WERI-Rb-1 (cell line): ENCODE measurements at regions not wholly inside any gene's neighbourhood (a gene's known extent, or its start where the extent isn't known, plus 50 kb on each side); places are given as distances from the start of the nearest gene placed in this dataset.

ENCODE experiments used
- DNase-seq: peaks from one replicate; pipeline ENCODE4 v3.0.0-alpha.2; 2020
- H3K27ac ChIP-seq: fragments of 250-450 bp; sonication (Bioruptor Pico); 2 replicates; pipeline ENCODE4 v1.5.1; 2020; ENCODE audit warnings: mild to moderate bottlenecking, moderate library complexity
- H3K27me3 ChIP-seq: fragments of 250-450 bp; sonication (Bioruptor Pico); 2 replicates; pipeline ENCODE4 v1.5.1; 2021; ENCODE audit warnings: mild to moderate bottlenecking, low read depth, moderate library complexity; ENCODE audit not compliant: insufficient read depth, severe bottlenecking
- H3K36me3 ChIP-seq: fragments of 250-450 bp; sonication (Bioruptor Pico); 2 replicates; pipeline ENCODE4 v1.5.1; 2020; ENCODE audit warnings: mild to moderate bottlenecking, moderate library complexity
- H3K4me3 ChIP-seq: 2 replicates; pipeline ENCODE4 v1.5.1; 2011; ENCODE audit warnings: low read depth, mild to moderate bottlenecking, control low read depth, low read length
- H3K9me3 ChIP-seq: fragments of 250-450 bp; sonication (Bioruptor Pico); 2 replicates; pipeline ENCODE4 v1.5.1; 2021; ENCODE audit warnings: mild to moderate bottlenecking, moderate library complexity; ENCODE audit not compliant: severe bottlenecking
- CTCF ChIP-seq: IDR thresholded peaks from 2 replicates; pipeline ENCODE4 v1.5.1; 2011; ENCODE audit warnings: low read depth, mild to moderate bottlenecking, control low read depth, inconsistent platforms, low read length

GRCh38 chr20:39399463-39399862 is 437.3 kb downstream of the DHX35 start:
- H3K36me3 ChIP-seq, result no peaks in the 10 kb centered on the region
- peaks cover 45% of the 10 kb centered on the region for H3K27me3 ChIP-seq
- TF ChIP-seq CTCF, result no peak
- no peaks in the 10 kb centered on the region for H3K9me3 ChIP-seq
- no peak overlapping the region for H3K27ac ChIP-seq
- DNase-seq, result no peak
- no peak overlapping the region for H3K4me3 ChIP-seq

- no peaks in the 10 kb centered on the region for H3K9me3 ChIP-seq
- TF ChIP-seq CTCF, result no peak
- H3K27ac ChIP-seq, result no peak overlapping the region
- H3K36me3 ChIP-seq, result no peaks in the 10 kb centered on the region
- peaks cover 45% of the 10 kb centered on the region for H3K27me3 ChIP-seq
- H3K4me3 ChIP-seq, result no peak overlapping the region
- no peak for DNase-seq
Measured at GRCh38 chr20:39398656-39399055, 436.5 kb downstream of the DHX35 start.

- no peak for DNase-seq
- Histone ChIP-seq H3K27ac (no peak overlapping the region), H3K9me3 (no peaks in the 10 kb centered on the region), H3K4me3 (no peak overlapping the region), H3K27me3 (peaks cover 44% of the 10 kb centered on the region), H3K36me3 (no peaks in the 10 kb centered on the region)
- TF ChIP-seq CTCF, result no peak
Measured at GRCh38 chr20:39397646-39398045, 435.5 kb downstream of the DHX35 start.

- H3K27ac ChIP-seq, result no peak overlapping the region
- no peak overlapping the region for H3K4me3 ChIP-seq
- peaks cover 42% of the 10 kb centered on the region for H3K27me3 ChIP-seq
- no peaks in the 10 kb centered on the region for H3K9me3 ChIP-seq
- TF ChIP-seq CTCF, result no peak
- H3K36me3 ChIP-seq, result no peaks in the 10 kb centered on the region
- no peak for DNase-seq
Measured at GRCh38 chr20:39395478-39396291, 433.5 kb downstream of the DHX35 start.

GRCh38 chr20:39394461-39394860 is 432.3 kb downstream of the DHX35 start:
- no peak for DNase-seq
- no peak overlapping the region for H3K4me3 ChIP-seq
- H3K9me3 ChIP-seq, result no peaks in the 10 kb centered on the region
- no peaks in the 10 kb centered on the region for H3K36me3 ChIP-seq
- TF ChIP-seq CTCF, result no peak
- H3K27ac ChIP-seq, result no peak overlapping the region
- peaks cover 40% of the 10 kb centered on the region for H3K27me3 ChIP-seq

GRCh38 chr20:39390186-39390585 is 428.0 kb downstream of the DHX35 start:
- Histone ChIP-seq H3K9me3 (no peaks in the 10 kb centered on the region), H3K36me3 (no peaks in the 10 kb centered on the region), H3K27me3 (peaks cover 40% of the 10 kb centered on the region), H3K4me3 (no peak overlapping the region), H3K27ac (no peak overlapping the region)
- no peak for DNase-seq
- no peak for TF ChIP-seq CTCF
